ENCODE measurements at regions not wholly inside any gene's neighbourhood (a gene's known extent, or its start where the extent isn't known, plus 50 kb on each side); places are given as distances from the start of the nearest gene placed in this dataset.
"Not testable (repeated sequence)": the region's sequence is repeated elsewhere in the genome, so short reads cannot be mapped to it uniquely, and the experiment has no call there.

DNA sequence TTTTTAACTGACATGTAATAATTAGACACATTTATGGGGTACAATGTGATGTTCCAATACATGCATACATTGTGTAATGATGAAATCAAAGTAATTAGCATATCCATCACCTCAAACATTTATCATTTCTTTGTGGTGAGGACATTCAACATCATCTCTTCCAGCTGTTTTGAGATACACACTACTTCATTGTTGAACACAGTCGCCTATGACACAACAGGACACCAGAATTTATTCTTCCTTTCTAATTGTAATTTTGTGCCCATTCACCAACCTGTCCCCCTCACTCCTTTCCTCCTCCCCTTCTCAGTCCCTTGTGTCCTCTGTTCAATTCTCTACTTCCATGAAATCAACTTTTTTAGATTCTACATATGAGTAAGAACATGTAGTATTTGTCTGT, 113.4 kb upstream of the CBLB start:
- DNase-seq, result no peak

DNA sequence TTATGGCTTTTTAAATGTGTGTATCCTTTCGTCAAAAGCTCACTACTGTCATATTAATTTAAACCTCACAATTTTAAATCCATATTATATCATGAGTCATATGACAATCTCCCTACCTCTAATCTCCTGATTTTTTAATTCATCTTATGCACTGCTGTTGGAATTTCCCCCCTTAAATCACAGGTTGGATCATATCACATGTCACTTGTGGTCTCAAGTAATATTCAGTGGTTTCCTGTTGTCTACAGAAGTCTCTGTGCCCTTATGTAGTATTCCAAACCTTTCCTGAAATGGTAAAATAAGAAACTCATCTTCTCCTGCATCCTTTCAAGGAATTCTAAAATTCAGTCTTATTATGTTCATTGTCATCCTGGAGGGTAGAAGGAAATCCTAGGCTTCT, 116.0 kb upstream of the CBLB start:
- no peak for DNase-seq

DNA sequence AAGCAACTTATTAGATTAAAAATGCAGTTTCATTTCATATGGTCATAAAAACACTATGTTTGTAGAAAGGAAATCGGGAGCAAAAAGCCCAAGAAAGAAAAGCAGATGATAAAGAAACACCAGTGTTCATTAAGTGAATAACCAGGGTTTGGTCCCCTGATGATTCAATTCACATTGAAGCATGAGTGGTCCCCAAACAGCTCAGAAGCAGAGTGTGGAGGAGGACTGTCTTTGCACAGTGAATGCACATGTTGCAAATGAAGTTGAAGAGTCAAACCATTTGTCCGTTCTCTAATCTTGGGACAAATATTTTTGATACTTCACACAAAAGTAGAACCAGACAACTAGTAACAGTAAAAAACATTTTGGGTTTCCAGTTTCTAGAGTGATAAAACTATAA, 117.5 kb upstream of the CBLB start:
- not testable (repeated sequence) for DNase-seq

DNA sequence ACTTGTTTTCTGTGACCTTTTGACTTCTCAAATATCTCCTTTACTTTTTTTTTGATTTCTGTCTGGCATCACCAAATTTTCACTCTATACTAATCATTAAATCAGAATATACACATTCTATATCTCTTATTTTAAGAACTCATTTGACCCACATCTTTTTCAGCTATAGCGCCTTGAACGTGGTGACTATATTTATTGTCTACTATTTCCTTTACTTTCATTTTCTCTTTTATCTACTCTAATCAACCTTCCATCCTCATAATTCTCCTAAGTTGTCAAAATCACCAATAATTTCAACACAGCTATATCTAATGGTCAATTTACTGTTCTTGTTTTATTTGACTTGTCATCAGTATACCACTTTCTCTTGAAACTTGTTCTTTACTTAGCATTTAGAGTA, 119.0 kb upstream of the CBLB start:
- no peak for DNase-seq

DNA sequence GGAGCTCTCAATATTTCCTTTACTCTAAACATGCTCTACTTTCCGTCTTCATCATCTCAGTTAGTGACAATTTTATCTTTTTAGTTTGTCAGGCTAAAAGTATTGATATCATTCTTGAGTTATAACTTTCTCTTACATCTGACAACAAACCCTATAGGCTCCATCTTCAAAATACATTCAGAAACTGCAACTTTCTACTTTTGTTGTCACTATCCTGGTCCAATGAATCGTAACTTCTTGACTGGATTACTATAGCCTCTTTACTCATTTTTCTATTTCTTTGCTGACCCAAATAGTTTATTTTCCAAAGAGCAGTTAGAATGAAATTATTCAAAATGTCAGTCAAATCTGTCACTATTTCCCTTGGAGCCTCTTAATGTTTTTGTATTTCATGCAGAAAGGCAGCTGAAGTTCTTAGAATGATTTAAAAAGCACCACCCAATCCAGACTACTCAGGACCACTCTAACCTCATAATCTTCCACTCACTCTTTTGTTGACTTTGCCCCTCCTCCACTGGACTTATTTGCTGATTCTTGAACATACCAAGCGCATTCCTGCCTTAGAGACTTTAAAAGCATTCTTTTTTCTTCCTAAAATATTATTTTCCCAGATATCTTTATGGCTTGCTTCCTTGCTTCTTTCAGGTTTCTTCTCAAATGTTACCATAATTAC, 119.9 kb upstream of the CBLB start:
- no peak for DNase-seq

DNA sequence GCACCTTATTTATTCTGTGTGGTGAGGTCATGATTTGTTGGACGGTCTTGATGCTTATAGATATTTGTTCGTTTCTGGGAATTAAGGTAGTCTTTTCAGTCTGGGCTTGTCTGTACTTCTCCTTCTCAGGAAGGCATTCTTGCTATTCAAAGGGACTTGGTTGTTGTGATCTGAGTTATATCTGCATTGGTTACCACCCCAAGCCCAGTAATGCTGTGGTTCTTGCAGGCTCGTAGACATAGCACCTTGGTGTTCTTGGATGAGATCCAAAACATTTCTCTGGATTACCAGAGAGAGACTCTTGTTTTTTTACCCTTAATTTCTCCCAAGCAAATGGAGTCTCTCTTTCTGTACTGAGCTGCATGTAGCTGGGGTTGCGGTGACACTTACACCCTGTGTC, 128.0 kb upstream of the CBLB start:
- no peak for DNase-seq

DNA sequence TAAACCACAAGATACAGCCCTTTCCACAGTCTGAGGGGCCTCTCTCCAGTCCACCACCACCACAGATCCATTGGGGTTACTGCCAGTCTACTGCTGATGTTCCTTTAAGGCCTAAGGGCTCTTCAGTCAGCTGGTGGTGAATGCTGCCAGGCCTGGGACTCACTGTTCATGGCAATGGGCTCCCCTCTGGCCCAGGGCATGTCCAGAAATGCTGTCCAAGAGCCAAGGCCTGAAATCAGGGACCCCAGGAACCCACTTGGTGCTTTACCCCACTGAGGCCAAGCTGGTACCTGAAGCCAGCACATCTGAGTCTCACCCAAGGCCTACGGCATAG, 128.6 kb upstream of the CBLB start:
- no peak for DNase-seq

DNA sequence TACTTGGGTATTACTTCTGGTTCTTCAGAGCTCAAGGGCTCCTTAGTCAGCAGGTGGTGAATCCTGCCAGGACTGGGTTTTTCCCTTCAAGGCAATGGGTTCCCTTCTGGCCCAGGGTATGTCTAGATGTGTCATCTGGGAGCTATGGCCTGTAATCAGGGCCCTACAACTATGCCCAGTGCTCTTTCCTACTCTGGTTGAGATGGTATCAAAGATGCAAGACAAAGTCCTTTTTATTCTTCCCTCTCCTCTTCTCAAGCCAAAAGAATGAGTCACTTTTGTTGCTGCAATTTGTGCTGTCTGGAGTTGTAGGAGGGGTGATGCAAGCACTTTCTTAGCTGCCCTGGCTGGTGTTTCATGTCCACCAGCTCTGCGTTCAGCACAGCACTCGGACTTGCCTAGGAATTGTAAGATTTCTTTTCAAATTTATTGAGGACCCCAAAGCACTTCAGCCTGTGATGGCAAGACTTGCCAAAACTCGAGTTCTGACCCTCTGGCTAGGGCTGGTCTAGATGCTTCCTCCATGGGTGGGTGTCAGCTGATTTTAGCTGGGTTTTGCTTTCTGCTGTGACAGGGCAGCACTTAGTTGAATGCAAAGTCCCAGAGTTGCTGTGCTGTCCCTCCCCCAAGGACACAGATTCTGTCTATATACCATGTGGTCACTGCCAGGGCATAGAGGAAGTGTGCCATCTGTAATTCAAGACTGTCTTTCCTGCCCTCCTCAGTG, 129.2 kb upstream of the CBLB start:
- DNase-seq, result peak; percentile 93

DNA sequence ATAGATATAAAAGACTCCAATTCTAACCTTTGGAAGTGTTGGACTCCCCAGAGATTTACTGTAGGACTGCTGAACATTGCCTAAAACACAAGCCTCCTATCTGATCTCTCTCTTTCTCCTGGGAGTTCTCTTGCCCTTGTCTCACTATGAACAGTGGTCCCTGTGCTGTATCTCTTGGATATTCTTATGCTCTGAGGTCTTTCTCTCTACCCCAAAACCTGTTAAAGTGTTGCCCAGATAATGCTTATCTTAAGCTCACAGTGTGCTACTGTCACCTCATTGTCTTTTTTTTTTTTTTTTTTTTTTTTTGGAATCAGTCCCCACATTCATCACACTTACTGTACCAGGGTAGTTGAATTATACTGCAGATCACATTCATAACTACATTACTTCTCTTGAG, 131.0 kb upstream of the CBLB start:
- DNase-seq, result no peak

DNA sequence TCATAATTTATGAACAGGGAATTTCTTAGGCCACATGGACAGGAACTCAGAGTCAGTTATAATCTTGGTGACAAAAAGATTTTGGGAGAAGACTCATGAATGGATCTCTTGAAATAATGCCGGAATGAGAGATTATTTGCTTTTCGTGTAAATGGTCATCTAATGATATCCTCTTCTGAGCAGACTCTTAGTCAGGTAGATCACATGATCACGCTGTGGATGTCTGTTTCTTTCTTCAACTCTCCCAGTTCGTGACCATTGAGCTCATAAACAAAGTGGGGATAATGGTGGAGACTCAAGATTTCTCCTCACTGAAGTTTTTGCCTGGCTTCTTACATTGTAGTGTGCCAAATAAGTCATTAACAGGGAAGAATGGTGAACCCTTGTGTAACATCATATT, 133.1 kb upstream of the CBLB start:
- no peak for DNase-seq

DNA sequence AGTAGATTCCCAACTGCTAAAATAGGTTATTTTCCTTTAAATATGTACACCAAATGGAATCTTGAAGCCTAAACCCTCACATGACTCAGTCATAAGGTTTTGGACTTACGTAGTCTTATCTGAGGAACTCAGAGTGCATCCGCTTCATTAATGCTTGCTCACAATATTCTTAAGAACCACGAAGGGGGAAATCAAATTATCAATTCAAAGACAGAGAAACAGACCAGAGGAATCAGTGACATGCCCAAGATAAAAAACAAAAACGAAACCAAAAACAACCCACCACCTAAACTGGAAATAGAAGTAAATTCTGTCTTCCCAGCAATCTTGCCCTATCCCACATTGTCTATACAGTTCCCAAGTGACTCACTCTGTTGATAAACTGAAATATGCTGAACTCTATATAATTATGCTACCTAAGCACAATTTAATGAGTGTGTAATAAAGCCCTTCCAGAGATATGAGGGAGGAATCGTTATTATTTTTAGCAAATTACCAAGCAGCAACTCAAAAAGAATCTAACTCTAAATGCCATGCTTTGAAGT, 135.4 kb upstream of the CBLB start:
- peak; percentile 75 for DNase-seq

DNA sequence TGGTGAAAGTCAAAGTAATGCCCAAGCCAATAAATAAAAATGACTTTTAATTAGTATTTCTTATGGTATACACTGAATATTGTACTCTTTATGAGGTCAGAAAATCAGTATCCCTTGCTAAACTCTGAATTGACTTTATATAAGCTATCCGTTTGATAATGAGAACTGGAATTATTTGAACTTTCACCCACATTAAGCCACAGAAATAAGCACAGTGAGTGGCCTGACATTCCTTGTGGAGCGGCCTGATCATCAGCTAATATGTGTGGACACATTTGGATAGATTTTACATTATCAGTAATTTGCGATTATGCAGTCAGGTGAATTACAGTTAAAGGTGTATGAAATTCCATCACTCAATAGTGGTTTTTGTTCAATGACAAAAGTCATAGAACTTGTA, 136.0 kb upstream of the CBLB start:
- no peak for DNase-seq

DNA sequence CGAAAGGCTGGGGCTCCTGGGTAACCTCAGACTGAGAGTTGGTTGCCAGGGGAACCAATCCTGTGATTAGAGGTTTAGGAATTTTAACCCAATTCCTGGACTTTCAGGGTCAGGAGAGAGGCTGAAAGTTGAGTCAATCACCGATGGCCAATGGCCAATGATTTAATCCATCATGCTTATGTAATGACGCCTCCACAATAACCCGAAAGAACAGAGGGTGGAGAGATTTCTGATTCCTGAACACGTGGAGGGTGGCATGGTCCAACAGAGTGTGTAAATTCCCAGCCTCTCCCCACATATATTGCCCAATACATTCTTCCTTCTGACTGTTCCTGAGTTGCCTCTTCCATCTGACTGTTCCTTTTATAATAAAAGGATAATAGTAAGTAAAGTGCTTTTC, 137.2 kb upstream of the CBLB start:
- DNase-seq, result peak; percentile 97

DNA sequence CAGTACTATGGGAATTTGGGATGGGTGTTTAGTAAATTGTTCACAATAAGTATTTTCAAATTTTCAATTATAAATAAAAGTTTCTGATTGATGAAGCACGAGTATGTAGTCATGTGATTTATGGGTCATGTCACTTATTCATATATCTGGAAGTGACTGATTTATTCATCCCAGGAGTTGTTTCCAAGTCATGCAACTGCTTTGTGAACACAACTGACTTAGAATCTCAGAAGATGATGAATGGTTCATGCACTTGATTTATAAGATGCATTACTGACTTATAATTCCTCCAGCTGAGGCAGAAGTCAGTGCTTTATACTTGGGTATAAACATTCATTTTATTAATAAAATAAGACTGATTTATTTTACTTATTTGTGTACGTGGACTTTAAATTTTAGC, 137.8 kb upstream of the CBLB start:
- DNase-seq, result no peak

DNA sequence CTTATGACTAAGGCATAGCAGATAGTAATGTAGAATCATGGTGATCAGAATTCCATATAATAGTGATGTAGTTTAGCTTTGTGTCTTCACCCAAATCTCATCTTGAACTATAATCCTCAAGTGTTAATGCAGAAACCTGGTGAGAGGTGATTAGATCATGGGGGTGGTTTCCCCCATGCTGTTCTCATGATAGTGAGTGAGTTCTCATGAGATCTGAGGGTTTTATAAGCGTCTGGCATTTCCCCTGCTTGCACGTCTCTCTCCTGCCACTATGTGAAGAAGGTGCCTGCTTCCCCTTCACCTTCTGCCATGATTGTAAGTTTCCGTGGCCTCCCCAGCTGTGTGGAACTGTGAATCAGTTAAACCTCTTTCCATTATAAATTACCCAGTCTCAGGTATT, 138.7 kb upstream of the CBLB start:
- no peak for DNase-seq

DNA sequence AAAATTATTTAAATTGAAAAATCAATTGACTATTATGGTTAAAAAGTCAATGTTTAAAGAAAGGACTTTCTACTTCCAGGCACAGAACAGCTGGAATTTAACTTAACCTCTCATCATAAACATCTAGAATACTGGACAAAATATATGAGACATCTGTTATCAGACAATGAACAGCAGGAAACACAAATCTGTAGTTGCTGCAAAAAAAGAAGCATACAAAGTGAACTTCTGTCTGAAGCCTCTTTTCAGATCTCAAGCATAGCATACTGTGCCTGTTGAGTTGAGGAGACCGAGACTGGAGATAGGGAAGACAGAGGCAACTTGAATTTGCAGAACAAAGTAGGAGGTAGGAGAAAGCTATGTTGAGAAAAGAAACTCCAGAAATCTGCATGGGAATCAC, 140.0 kb upstream of the CBLB start:
- no peak for DNase-seq

DNA sequence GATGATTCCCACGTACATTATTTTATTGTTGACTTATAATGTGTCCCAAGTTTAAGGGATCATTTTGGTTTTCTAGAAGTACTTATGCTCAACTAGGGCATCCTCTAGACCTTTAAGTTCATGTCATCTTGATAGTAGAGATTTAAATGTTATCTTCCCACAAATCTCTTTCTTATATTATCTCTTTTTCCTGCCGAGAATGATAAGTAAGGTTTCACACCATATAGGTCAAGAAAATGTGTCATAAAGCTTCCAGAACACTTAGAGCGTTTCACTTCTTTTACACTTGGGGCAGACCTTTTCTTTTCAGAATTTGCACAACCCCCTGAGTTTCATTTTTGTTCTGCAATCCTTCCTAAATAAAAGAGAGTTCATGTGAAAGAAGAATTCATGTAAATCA, 142.0 kb upstream of the CBLB start:
- DNase-seq, result no peak

DNA sequence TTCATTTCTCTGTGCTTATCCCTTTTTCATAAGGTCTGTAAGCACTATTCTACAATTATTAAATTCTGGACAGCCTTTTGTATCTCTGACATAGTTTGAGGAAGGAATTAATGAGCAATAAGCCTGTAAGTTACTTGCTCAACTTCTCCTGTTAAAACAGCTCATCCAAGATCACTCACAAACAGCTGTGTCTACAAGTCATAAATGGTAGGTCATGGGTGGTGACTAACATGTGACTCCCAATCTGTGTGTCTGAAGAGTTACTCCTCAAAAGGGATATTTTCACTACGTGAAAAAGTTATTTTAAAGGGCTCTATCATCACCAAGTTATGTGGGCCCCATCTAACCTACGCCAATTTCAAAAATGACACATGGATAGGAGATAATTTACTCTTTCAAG, 145.2 kb upstream of the CBLB start:
- DNase-seq, result peak; percentile 92

DNA sequence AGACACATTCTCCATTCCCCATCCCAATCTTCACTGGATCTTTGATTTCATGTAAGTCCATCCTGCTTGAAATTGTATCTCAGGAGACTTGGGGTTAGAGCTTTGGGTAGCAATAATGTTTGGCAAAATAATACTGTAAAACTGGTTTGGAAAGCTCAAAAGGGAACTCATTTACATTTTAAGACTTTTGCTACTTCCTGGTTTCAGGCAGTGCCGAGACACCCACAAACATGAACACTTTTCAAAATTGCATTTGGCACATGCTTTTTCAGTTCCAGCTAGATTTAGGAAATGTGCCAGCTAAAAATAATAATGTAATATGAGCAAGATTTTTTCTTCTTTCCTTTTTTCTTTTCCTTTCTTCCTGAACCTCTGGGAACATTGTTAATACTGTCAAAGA, 145.7 kb upstream of the CBLB start:
- no peak for DNase-seq

DNA sequence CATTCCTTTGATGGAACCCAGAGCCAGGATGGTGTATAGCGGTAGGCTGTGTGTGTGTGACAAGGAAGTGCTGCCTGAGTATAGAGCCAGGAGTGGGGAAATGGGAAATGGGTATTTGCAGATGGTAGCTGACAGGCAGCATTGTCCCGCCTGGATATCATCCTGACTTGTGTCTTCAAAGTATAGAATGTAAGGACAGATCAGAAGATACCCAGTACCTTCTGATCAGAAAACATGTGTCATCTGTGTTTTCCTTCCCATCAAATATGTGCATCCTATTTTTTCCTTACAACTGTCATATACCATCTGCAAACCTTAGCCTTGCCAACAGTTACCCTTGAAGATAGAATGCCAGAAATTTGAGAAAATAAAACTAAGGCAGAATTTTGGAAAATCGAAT, 146.2 kb upstream of the CBLB start:
- no peak for DNase-seq

DNA sequence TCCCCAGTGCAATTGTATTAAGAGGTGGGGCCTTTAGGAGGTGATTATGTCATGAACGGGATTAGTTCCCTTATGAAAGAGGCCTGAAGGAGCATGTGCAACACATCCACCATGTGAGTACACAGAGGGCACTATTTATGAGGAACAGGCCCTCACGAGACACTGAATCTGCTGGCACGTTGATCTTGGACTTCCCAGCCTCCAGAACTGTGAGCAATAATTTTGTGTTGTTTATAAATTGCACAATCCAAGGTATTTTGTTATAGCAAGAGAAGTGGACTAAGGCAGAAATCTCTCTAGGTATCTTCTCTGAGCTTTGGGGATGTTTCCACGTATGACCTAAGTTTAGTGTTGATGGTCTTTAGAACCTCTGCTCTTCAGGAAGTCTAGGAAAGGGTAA, 149.3 kb upstream of the CBLB start:
- no peak for DNase-seq

DNA sequence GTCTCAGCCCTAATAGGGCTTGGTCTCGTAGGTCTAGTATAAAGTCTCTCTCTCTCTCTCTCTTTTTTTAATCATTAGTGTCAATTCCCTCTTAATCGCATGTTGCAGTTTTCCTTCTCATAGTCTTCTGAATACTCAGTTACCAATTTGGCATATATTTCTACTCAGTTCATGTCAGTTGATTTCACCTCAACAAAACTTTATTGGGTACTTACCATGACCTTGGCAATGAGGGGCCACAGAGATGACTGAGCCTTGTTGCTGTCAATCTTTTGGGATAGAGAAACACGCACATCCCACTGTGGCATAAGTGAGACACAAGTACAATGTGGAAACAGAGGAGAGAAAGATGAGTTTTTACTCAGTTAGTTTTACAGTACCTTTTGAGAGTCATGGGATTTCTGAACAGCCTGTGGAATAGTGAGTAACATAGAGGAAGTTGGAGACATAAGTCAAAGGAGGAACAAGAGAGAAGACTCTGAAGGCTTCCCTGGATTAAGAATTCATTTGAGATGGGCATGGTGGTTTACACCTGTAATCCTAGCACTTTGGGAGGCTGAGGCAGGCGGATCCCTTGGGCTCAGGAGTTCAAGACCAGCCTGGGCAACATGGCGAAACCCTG, 150.2 kb upstream of the CBLB start:
- DNase-seq, result no peak

DNA sequence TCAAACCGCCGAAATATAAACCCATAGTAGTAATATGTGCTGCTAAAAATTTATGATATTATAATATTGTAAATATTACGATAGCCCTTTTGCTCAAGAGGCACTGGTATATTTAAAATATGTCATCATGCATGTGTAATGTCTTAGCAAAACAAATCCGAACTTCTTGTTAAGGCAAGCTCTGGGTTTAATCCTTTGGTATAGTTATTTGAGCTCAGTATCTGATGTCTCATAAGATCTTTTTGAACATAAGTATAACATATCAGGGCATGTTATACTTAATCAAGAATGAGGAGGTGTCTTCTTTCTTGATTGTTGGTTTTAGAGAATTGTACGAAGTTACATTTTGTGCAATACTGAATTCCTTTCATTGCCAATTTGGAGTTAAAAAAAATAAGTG, 154.1 kb upstream of the CBLB start:
- DNase-seq, result no peak

DNA sequence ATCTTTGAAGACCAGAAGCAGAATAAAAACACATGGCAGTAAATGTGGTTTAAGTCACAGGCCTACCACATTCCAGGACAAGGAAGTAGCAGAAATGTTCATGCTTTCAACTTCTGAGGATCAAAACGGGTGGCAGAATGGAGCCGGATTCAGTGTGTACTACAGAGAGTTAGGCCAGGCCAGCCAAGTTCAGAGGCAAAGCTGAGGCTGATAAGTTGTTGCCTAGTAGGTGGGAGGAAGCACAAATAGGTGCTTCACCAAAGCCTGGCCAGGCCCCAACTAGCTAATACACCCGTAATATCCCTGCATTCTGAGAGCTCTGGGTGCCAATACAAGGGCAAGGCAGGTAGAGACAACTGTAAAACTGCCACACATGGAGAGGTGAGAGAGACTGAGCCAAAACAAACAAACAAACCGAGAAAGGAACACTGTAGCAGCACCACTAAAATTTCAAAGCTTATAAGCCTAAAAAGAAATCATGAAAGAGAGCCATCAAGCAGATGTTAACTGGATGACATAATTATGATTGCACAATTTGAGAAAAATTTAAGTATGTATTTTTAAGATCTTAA, 156.4 kb upstream of the CBLB start:
- DNase-seq, result no peak
